Skeletal muscle tissue (tissue), 3 donors: ENCODE measurements at regions not wholly inside any gene's neighbourhood (a gene's known extent, or its start where the extent isn't known, plus 50 kb on each side); places are given as distances from the start of the nearest gene placed in this dataset.

Source experiments
- H3K27ac ChIP-seq: one replicate; pipeline ENCODE4 v1.7.0; 2013; ENCODE audit warnings: mild to moderate bottlenecking, low read depth, low read length, inconsistent platforms
- H3K27me3 ChIP-seq, 3 donors: one replicate each; pipeline ENCODE4 v1.7.0; 2013; ENCODE audit warnings: low read length in 3 of 3; ENCODE audit not compliant: control insufficient read depth in 3 of 3, insufficient read depth in 3 of 3
- H3K36me3 ChIP-seq, 3 donors: one replicate each; pipeline ENCODE4 v1.7.0; 2013; ENCODE audit warnings: low read length in 3 of 3; ENCODE audit not compliant: control insufficient read depth in 3 of 3, insufficient read depth in 3 of 3
- H3K4me1 ChIP-seq, 3 donors: one replicate each; pipeline ENCODE4 v1.7.0; 2013; ENCODE audit warnings: low read length in 3 of 3, mild to moderate bottlenecking in 3 of 3; ENCODE audit not compliant: control insufficient read depth in 3 of 3, insufficient read depth in 3 of 3
- H3K4me3 ChIP-seq, 3 donors: one replicate each; pipeline ENCODE4 v1.7.0; 2013; ENCODE audit warnings: low read length in 3 of 3
- H3K9ac ChIP-seq, 3 donors: one replicate each; pipeline ENCODE4 v1.7.0; 2013; ENCODE audit warnings: low read length in 3 of 3, mild to moderate bottlenecking in 3 of 3, moderate library complexity in 2 of 3, low read depth in 1 of 3
- H3K9me3 ChIP-seq, 3 donors: one replicate each; pipeline ENCODE4 v1.7.0; 2013; ENCODE audit warnings: low read length in 3 of 3; ENCODE audit not compliant: control insufficient read depth in 3 of 3
- donor health status: Osteomylitis.

DNA sequence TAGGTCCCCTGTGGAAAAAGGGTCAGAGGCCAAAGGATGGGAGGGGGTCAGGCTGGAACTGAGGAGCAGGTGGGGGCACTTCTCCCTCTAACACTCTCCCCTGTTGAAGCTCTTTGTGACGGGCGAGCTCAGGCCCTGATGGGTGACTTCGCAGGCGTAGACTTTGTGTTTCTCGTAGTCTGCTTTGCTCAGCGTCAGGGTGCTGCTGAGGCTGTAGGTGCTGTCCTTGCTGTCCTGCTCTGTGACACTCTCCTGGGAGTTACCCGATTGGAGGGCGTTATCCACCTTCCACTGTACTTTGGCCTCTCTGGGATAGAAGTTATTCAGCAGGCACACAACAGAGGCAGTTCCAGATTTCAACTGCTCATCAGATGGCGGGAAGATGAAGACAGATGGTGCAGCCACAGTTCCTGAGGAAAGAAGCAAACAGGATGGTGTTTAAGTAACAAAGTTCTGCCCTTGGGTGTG is 165.8 kb downstream of the RPIA start:
- Histone ChIP-seq H3K9ac (no peak overlapping the region), H3K27me3 (no peaks in the 10 kb centered on the region), H3K9me3 (no peaks in the 10 kb centered on the region), H3K27ac (no peak overlapping the region), H3K36me3 (no peaks in the 10 kb centered on the region), H3K4me1 (no peaks in the 10 kb centered on the region), H3K4me3 (no peak overlapping the region)

- H3K4me1 ChIP-seq: no peaks in the 10 kb centered on the region
- no peaks in the 10 kb centered on the region for H3K27me3 ChIP-seq
- no peak overlapping the region for H3K9ac ChIP-seq
- H3K27ac ChIP-seq: no peak overlapping the region
- H3K4me3 ChIP-seq: no peak overlapping the region
- H3K9me3 ChIP-seq: no peaks in the 10 kb centered on the region
- no peaks in the 10 kb centered on the region for H3K36me3 ChIP-seq
Measured at GRCh38 chr2:88857951-88858411, 166.5 kb downstream of the RPIA start.

DNA sequence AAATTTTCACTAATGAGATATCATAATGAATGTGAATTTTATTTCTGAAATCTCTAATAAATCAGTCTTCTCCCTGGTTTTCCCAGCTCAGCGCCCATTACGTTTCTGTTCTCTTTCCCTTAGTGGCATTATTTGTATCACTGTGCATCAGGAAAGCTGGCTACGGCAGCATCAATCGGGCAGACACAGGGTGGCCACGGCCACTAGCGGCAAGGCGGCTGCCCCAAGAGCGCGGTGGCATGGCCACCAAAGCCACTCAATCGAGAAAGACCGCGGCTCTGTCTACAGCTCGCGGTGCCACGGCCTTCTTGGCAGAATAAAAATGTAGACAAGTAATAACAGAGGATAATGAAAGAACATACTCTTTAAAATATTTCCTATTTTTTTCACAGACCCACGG is 168.0 kb downstream of the RPIA start:
- H3K4me1 ChIP-seq: no peaks in the 10 kb centered on the region
- H3K27ac ChIP-seq: no peak overlapping the region
- H3K36me3 ChIP-seq: no peaks in the 10 kb centered on the region
- no peak overlapping the region for H3K9ac ChIP-seq
- no peaks in the 10 kb centered on the region for H3K27me3 ChIP-seq
- no peaks in the 10 kb centered on the region for H3K9me3 ChIP-seq
- H3K4me3 ChIP-seq: no peak overlapping the region

GRCh38 chr2:88860421-88861075 is 169.1 kb downstream of the RPIA start:
- Histone ChIP-seq H3K9ac (no peak overlapping the region), H3K4me1 (no peaks in the 10 kb centered on the region), H3K36me3 (no peaks in the 10 kb centered on the region), H3K27ac (no peak overlapping the region), H3K9me3 (no peaks in the 10 kb centered on the region), H3K4me3 (peak overlapping the region in 1 of 3 donors; percentile 34), H3K27me3 (no peaks in the 10 kb centered on the region)

- H3K27ac ChIP-seq: no peak overlapping the region
- no peaks in the 10 kb centered on the region for H3K4me1 ChIP-seq
- peaks cover 0 to 6% (median 0%) of the 10 kb centered on the region in 3 donors for H3K27me3 ChIP-seq
- no peak overlapping the region for H3K4me3 ChIP-seq
- no peaks in the 10 kb centered on the region for H3K36me3 ChIP-seq
- no peaks in the 10 kb centered on the region for H3K9me3 ChIP-seq
- no peak overlapping the region for H3K9ac ChIP-seq
Measured at GRCh38 chr2:88865801-88866371, 174.4 kb downstream of the RPIA start.

GRCh38 chr2:88866756-88867155 is 175.3 kb downstream of the RPIA start:
- Histone ChIP-seq H3K4me1 (no peaks in the 10 kb centered on the region), H3K27ac (no peak overlapping the region), H3K9ac (no peak overlapping the region), H3K4me3 (no peak overlapping the region), H3K27me3 (peaks cover 0 to 6% (median 0%) of the 10 kb centered on the region in 3 donors), H3K36me3 (no peaks in the 10 kb centered on the region), H3K9me3 (no peaks in the 10 kb centered on the region)

GRCh38 chr2:88868861-88869260 is 177.4 kb downstream of the RPIA start:
- H3K9me3 ChIP-seq: no peaks in the 10 kb centered on the region

DNA sequence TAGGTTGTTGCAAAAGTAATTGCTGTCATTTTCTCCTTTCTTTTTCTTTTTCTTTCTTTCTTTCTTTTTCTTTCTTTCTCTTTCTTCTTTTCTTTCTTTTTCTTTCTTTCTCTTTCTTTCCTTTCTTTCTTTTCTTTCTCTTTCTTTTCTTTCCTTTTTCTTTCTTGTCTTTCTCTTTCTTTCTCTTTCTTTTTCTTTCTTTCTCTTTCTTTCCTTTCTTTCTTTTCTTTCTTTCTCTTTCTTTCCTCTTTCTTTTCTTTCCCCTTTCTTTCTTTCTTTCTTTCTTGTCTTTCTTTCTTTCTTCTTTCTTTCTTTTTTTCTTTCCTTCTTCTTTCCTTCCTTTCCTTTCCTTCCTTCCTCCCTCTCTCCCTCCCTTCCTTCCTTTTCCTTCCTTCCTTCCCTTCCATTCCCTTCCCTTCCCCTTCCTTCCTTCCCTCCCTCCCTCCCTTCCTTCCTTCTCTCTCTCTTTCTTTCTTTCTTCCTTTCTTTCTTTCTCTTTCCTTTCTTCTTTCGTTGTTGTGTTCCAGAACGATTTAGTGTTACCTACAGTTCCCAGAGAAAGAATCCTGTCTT is 178.9 kb downstream of the RPIA start:
- no peak overlapping the region for H3K27ac ChIP-seq
- no peak overlapping the region for H3K4me3 ChIP-seq
- H3K27me3 ChIP-seq: peaks cover 0 to 10% (median 0%) of the 10 kb centered on the region in 3 donors
- no peaks in the 10 kb centered on the region for H3K36me3 ChIP-seq
- H3K4me1 ChIP-seq: no peaks in the 10 kb centered on the region
- no peaks in the 10 kb centered on the region for H3K9me3 ChIP-seq
- no peak overlapping the region for H3K9ac ChIP-seq

More at GRCh38 chr2:88868861-88869260, 177.4 kb downstream of the RPIA start:
- Histone ChIP-seq H3K4me1 (no peaks in the 10 kb centered on the region), H3K9ac (no peak overlapping the region), H3K27ac (no peak overlapping the region), H3K27me3 (peaks cover 0 to 10% (median 0%) of the 10 kb centered on the region in 3 donors), H3K4me3 (no peak overlapping the region), H3K36me3 (no peaks in the 10 kb centered on the region)

DNA sequence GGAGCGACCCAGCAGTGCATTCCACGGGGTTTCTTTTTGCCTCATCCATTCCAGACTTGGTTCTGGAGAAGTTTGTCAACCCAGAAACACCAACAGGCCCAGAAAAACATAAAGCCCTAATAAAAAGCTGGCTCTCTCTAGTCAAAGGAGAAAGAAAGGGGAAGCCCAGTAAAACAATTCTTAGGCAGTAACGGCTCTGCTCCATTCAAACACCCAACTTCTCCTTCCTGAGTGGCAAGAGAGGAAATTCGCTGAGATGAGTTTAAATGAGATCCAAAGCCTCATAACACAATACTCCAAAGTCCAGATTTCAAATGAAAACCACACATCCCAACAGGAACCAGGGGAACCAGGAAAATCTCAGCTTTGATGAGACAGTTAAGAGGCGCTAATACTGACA is 179.9 kb downstream of the RPIA start:
- no peaks in the 10 kb centered on the region for H3K4me1 ChIP-seq
- H3K27me3 ChIP-seq: peaks cover 0 to 4% (median 0%) of the 10 kb centered on the region in 3 donors
- H3K36me3 ChIP-seq: no peaks in the 10 kb centered on the region
- no peaks in the 10 kb centered on the region for H3K9me3 ChIP-seq
- H3K4me3 ChIP-seq: no peak overlapping the region
- no peak overlapping the region for H3K9ac ChIP-seq
- H3K27ac ChIP-seq: no peak overlapping the region

- H3K4me1 ChIP-seq: no peaks in the 10 kb centered on the region
- no peaks in the 10 kb centered on the region for H3K36me3 ChIP-seq
- H3K27ac ChIP-seq: no peak overlapping the region
- H3K9ac ChIP-seq: no peak overlapping the region
- H3K9me3 ChIP-seq: no peaks in the 10 kb centered on the region
- no peak overlapping the region for H3K4me3 ChIP-seq
- H3K27me3 ChIP-seq: peaks cover 0 to 4% (median 0%) of the 10 kb centered on the region in 3 donors
Measured at GRCh38 chr2:88873620-88874019, 182.1 kb downstream of the RPIA start.
